ENCODE measurements at regions not wholly inside any gene's neighbourhood (a gene's known extent, or its start where the extent isn't known, plus 50 kb on each side); places are given as distances from the start of the nearest gene placed in this dataset.

- H3K27me3 Mint-ChIP-seq = no peaks in the 10 kb centered on the region
- Histone ChIP-seq H3K4me1 (ENCODE audit: insufficient read depth, low read length) (no peaks in the 10 kb centered on the region), H3K27me3 (ENCODE audit: control insufficient read depth in 1 of 2, insufficient read depth in 2 of 2, low read length in 2 of 2) (no peaks in the 10 kb centered on the region), H3K27ac (ENCODE audit: low read depth in 1 of 2, low read length in 2 of 2) (no peak overlapping the region), H3K4me3 (ENCODE audit: low read length) (no peak overlapping the region), H3K9me3 (ENCODE audit: control insufficient read depth in 1 of 2, insufficient read depth in 1 of 2, low read length in 2 of 2) (peaks cover 0 to 9% of the 10 kb centered on the region in 2 experiments), H3K36me3 (ENCODE audit: insufficient read depth, low read length) (no peaks in the 10 kb centered on the region)
- ATAC-seq (ENCODE audit: poor library complexity) (no peak), DNase-seq (no peak)
- no peaks in the 10 kb centered on the region for H3K4me1 Mint-ChIP-seq (ENCODE audit: low read depth)
- intact Hi-C loops (cut with DNase I, micrococcal nuclease) = no loop called here
- no peak overlapping the region for H3K27ac Mint-ChIP-seq
- no peak for TF ChIP-seq CTCF (IDR thresholded peaks at IDR 0.05)
- ChIA-PET POLR2A (no interaction called here), CTCF (no interaction called here)
- peaks cover 11% of the 10 kb centered on the region for H3K9me3 Mint-ChIP-seq
- H3K4me3 Mint-ChIP-seq = no peak overlapping the region
- H3K36me3 Mint-ChIP-seq (ENCODE audit: low read depth) = no peaks in the 10 kb centered on the region
Observed at GRCh38 chr4:158046345-158046744, 126.5 kb downstream of the GASK1B start.

- no peak overlapping the region for H3K4me3 ChIP-seq (ENCODE audit: low read length)
- H3K9me3 ChIP-seq (ENCODE audit: control insufficient read depth in 1 of 2, insufficient read depth in 1 of 2, low read length in 2 of 2) = peaks cover 0 to 9% of the 10 kb centered on the region in 2 experiments
- no peak for TF ChIP-seq CTCF (IDR thresholded peaks at IDR 0.05)
- H3K36me3 ChIP-seq (ENCODE audit: insufficient read depth, low read length) = no peaks in the 10 kb centered on the region
- ChIA-PET CTCF (no interaction called here), POLR2A (no interaction called here)
- no peak overlapping the region for H3K27ac ChIP-seq (ENCODE audit: low read depth in 1 of 2, low read length in 2 of 2)
- H3K4me1 ChIP-seq (ENCODE audit: insufficient read depth, low read length) = no peaks in the 10 kb centered on the region
- Mint-ChIP-seq H3K4me1 (ENCODE audit: low read depth) (no peaks in the 10 kb centered on the region), H3K4me3 (no peak overlapping the region), H3K36me3 (ENCODE audit: low read depth) (no peaks in the 10 kb centered on the region), H3K9me3 (peaks cover 20% of the 10 kb centered on the region), H3K27ac (no peak overlapping the region), H3K27me3 (no peaks in the 10 kb centered on the region)
- DNase-seq (peak in 1 of 14 experiments; percentile 3), ATAC-seq (ENCODE audit: poor library complexity) (no peak)
- no peaks in the 10 kb centered on the region for H3K27me3 ChIP-seq (ENCODE audit: control insufficient read depth in 1 of 2, insufficient read depth in 2 of 2, low read length in 2 of 2)
- intact Hi-C loops (cut with DNase I, micrococcal nuclease) = no loop called here
Observed at GRCh38 chr4:158043971-158044618, 128.7 kb downstream of the GASK1B start.

GRCh38 chr4:158042591-158043030 lies 130.2 kb downstream of the GASK1B start:
- Histone ChIP-seq H3K4me3 (ENCODE audit: low read length) (no peak overlapping the region), H3K27ac (ENCODE audit: low read depth in 1 of 2, low read length in 2 of 2) (no peak overlapping the region), H3K9me3 (ENCODE audit: control insufficient read depth in 1 of 2, insufficient read depth in 1 of 2, low read length in 2 of 2) (peaks cover 5 to 14% of the 10 kb centered on the region in 2 experiments), H3K27me3 (ENCODE audit: control insufficient read depth in 1 of 2, insufficient read depth in 2 of 2, low read length in 2 of 2) (no peaks in the 10 kb centered on the region), H3K36me3 (ENCODE audit: insufficient read depth, low read length) (no peaks in the 10 kb centered on the region), H3K4me1 (ENCODE audit: insufficient read depth, low read length) (no peaks in the 10 kb centered on the region)
- H3K27me3 Mint-ChIP-seq = no peaks in the 10 kb centered on the region
- H3K27ac Mint-ChIP-seq = no peak overlapping the region
- H3K4me3 Mint-ChIP-seq = no peak overlapping the region
- ChIA-PET POLR2A (no interaction called here), CTCF (no interaction called here)
- peaks cover 17% of the 10 kb centered on the region for H3K9me3 Mint-ChIP-seq
- intact Hi-C loops (cut with DNase I, micrococcal nuclease) = no loop called here
- H3K36me3 Mint-ChIP-seq (ENCODE audit: low read depth) = no peaks in the 10 kb centered on the region
- DNase-seq (no peak), ATAC-seq (ENCODE audit: poor library complexity) (no peak)
- H3K4me1 Mint-ChIP-seq (ENCODE audit: low read depth) = no peaks in the 10 kb centered on the region
- no peak for TF ChIP-seq CTCF (IDR thresholded peaks at IDR 0.05)
